ENCODE measurements at regions not wholly inside any gene's neighbourhood (a gene's known extent, or its start where the extent isn't known, plus 50 kb on each side); places are given as distances from the start of the nearest gene placed in this dataset.

GRCh38 chr18:30658306-30658705 is 384.2 kb downstream of the DSC3 start:
- ATAC-seq (ENCODE audit: low read depth), result no peak
- Histone ChIP-seq H3K9me3 (ENCODE audit: control extremely low read depth in 1 of 3, control insufficient read depth in 2 of 3, insufficient read depth in 1 of 3, low read length in 2 of 3) (peaks cover 0 to 11% (median 2%) of the 10 kb centered on the region in 3 donors), H3K4me1 (ENCODE audit: control insufficient read depth in 2 of 2, insufficient read depth in 2 of 2, low read length in 2 of 2) (no peaks in the 10 kb centered on the region), H3K36me3 (replicated peaks in 1 of 2; ENCODE audit: control extremely low read depth in 1 of 2, control insufficient read depth in 1 of 2, extremely low read depth in 1 of 2, insufficient read depth in 2 of 2, low read length in 1 of 2) (no peaks in the 10 kb centered on the region), H2AFZ (ENCODE audit: insufficient read depth, low read depth, low read length, poor library complexity, severe bottlenecking) (no peak overlapping the region), H3K27ac (ENCODE audit: low read length in 2 of 2) (no peak overlapping the region), H3K4me2 (replicated peaks; ENCODE audit: low read depth, low read length, poor library complexity, severe bottlenecking) (no peak overlapping the region), H3K9ac (ENCODE audit: low read length) (no peak overlapping the region), H4K20me1 (ENCODE audit: control insufficient read depth, insufficient read depth, low read length, poor library complexity, severe bottlenecking) (no peaks in the 10 kb centered on the region), H3K4me3 (ENCODE audit: control extremely low read depth in 1 of 5, extremely low read depth in 1 of 5, insufficient read depth in 1 of 5, low read depth in 2 of 5, low read length in 4 of 5) (no peak overlapping the region), H3K27me3 (replicated peaks in 1 of 4; ENCODE audit: control extremely low read depth in 1 of 4, control insufficient read depth in 3 of 4, insufficient read depth in 4 of 4, low read length in 3 of 4) (no peaks in the 10 kb centered on the region), H3K79me2 (ENCODE audit: control insufficient read depth, insufficient read depth, low read length) (no peaks in the 10 kb centered on the region)
- CTCF ChIA-PET, result no interaction called here
- POLR2A ChIA-PET, result no interaction called here
- no peak overlapping the region for H3K4me3 Mint-ChIP-seq
- no peak overlapping the region for H3K27ac Mint-ChIP-seq
- WGBS (ENCODE audit: insufficient coverage), result 100% methylated on average over 1 of the region's 1 CpG
- peaks cover 9% of the 10 kb centered on the region for H3K9me3 Mint-ChIP-seq (ENCODE audit: insufficient read depth)
- DNase-seq, result no peak
- no peaks in the 10 kb centered on the region for H3K27me3 Mint-ChIP-seq
- no peaks in the 10 kb centered on the region for H3K4me1 Mint-ChIP-seq
- intact Hi-C loops (cut with micrococcal nuclease), result no loop called here
- no peak for TF ChIP-seq EZH2 (IDR thresholded peaks at IDR 0.05; ENCODE audit: borderline replicate concordance, insufficient read depth, low read depth, low read length, poor library complexity, severe bottlenecking)
- no peak for TF ChIP-seq CTCF (IDR thresholded peaks at IDR 0.05)

GRCh38 chr18:30652387-30652786 is 390.2 kb downstream of the DSC3 start:
- Histone ChIP-seq H3K27me3 (replicated peaks in 1 of 4; ENCODE audit: control extremely low read depth in 1 of 4, control insufficient read depth in 3 of 4, insufficient read depth in 4 of 4, low read length in 3 of 4) (no peaks in the 10 kb centered on the region), H3K9me3 (ENCODE audit: control extremely low read depth in 1 of 3, control insufficient read depth in 2 of 3, insufficient read depth in 1 of 3, low read length in 2 of 3) (no peaks in the 10 kb centered on the region), H3K4me3 (ENCODE audit: control extremely low read depth in 1 of 5, extremely low read depth in 1 of 5, insufficient read depth in 1 of 5, low read depth in 2 of 5, low read length in 4 of 5) (no peak overlapping the region), H4K20me1 (ENCODE audit: control insufficient read depth, insufficient read depth, low read length, poor library complexity, severe bottlenecking) (no peaks in the 10 kb centered on the region), H3K27ac (ENCODE audit: low read length in 2 of 2) (no peak overlapping the region), H3K79me2 (ENCODE audit: control insufficient read depth, insufficient read depth, low read length) (no peaks in the 10 kb centered on the region), H3K9ac (ENCODE audit: low read length) (no peak overlapping the region), H3K4me2 (replicated peaks; ENCODE audit: low read depth, low read length, poor library complexity, severe bottlenecking) (no peak overlapping the region), H3K4me1 (ENCODE audit: control insufficient read depth in 2 of 2, insufficient read depth in 2 of 2, low read length in 2 of 2) (no peaks in the 10 kb centered on the region), H2AFZ (ENCODE audit: insufficient read depth, low read depth, low read length, poor library complexity, severe bottlenecking) (no peak overlapping the region), H3K36me3 (replicated peaks in 1 of 2; ENCODE audit: control extremely low read depth in 1 of 2, control insufficient read depth in 1 of 2, extremely low read depth in 1 of 2, insufficient read depth in 2 of 2, low read length in 1 of 2) (no peaks in the 10 kb centered on the region)
- TF ChIP-seq EZH2 (IDR thresholded peaks at IDR 0.05; ENCODE audit: borderline replicate concordance, insufficient read depth, low read depth, low read length, poor library complexity, severe bottlenecking) (no peak), CTCF (IDR thresholded peaks at IDR 0.05) (no peak)
- DNase-seq, result no peak
- Mint-ChIP-seq H3K27ac (no peak overlapping the region), H3K9me3 (ENCODE audit: insufficient read depth) (peaks cover 2% of the 10 kb centered on the region), H3K4me3 (no peak overlapping the region), H3K4me1 (no peaks in the 10 kb centered on the region), H3K27me3 (no peaks in the 10 kb centered on the region)
- WGBS (ENCODE audit: insufficient coverage), result no CpG with 5 or more reads among the region's 2 CpGs
- POLR2A ChIA-PET, result no interaction called here
- ATAC-seq (ENCODE audit: low read depth), result no peak
- intact Hi-C loops (cut with micrococcal nuclease), result no loop called here
- CTCF ChIA-PET, result no interaction called here

All from B cell (primary cell).